PC-9 (cell line): ENCODE measurements at regions not wholly inside any gene's neighbourhood (a gene's known extent, or its start where the extent isn't known, plus 50 kb on each side); places are given as distances from the start of the nearest gene placed in this dataset.

Experiments
- BruUV-seq: library from RNA; stranded (reverse); fragments of 400-500 nt; replicated peaks from 2 replicates; lab custom pipeline; 2021; lab: Mats Ljungman, UMichigan
- CTCF ChIA-PET: fragments of 300-600 bp; sonication (Branson Sonifier 250); formaldehyde crosslinking; loops from one replicate; lab custom pipeline; 2022; ENCODE audit warnings: antibody characterized with exemption; lab: Charles Lee
- POLR2A ChIA-PET: fragments of 300-600 bp; sonication (Branson Sonifier 250); formaldehyde crosslinking; loops from one replicate; lab custom pipeline; 2022; ENCODE audit warnings: antibody characterized with exemption; ENCODE audit not compliant: unreplicated experiment; lab: Charles Lee
- DNase-seq, 2 experiments: peaks; one replicate each; pipeline versions ENCODE4 v3.0.0 to v3.0.0-alpha.2; 2015 to 2022; ENCODE audit warnings: mixed read lengths in 1 of 2
- H2AFZ ChIP-seq: fragments of 200-600 bp; sonication (generic); 2 replicates; pipeline ENCODE4 v1.8.1; 2017; ENCODE audit warnings: antibody characterized with exemption
- H3F3A ChIP-seq: fragments of 200-600 bp; sonication (generic); 2 replicates; pipeline ENCODE4 v1.8.1; 2017; ENCODE audit warnings: antibody characterized with exemption, mild to moderate bottlenecking, low read depth; ENCODE audit not compliant: insufficient read depth
- H3K27ac ChIP-seq: fragments of 200-600 bp; sonication (generic); 2 replicates; pipeline ENCODE4 v1.6.1; 2016; ENCODE audit warnings: mixed run types
- H3K27me3 ChIP-seq: fragments of 200-600 bp; sonication (generic); 2 replicates; pipeline ENCODE4 v1.6.1; 2016; ENCODE audit warnings: low read depth, mixed run types; ENCODE audit not compliant: insufficient read depth
- H3K36me3 ChIP-seq: fragments of 200-600 bp; sonication (generic); 2 replicates; pipeline ENCODE4 v1.6.1; 2016; ENCODE audit warnings: low read depth, mixed run types
- H3K4me1 ChIP-seq: fragments of 200-600 bp; sonication (generic); replicated peaks from 2 replicates; pipeline ENCODE4 v1.6.1; 2016; ENCODE audit warnings: mixed run types; ENCODE audit not compliant: insufficient read depth
- H3K4me2 ChIP-seq: fragments of 200-600 bp; sonication (generic); 2 replicates; pipeline ENCODE4 v1.6.1; 2017; ENCODE audit warnings: mixed run types
- H3K4me3 ChIP-seq: fragments of 200-600 bp; sonication (generic); 2 replicates; pipeline ENCODE4 v1.6.1; 2016; ENCODE audit warnings: mixed run types
- H3K79me2 ChIP-seq: fragments of 200-600 bp; sonication (generic); 2 replicates; pipeline ENCODE4 v1.6.1; 2017; ENCODE audit warnings: low read depth, mixed run types
- H3K9me2 ChIP-seq: fragments of 200-600 bp; sonication (generic); 2 replicates; pipeline ENCODE4 v1.8.1; 2017; ENCODE audit warnings: mild to moderate bottlenecking; ENCODE audit not compliant: insufficient read depth
- H3K9me3 ChIP-seq: fragments of 200-600 bp; sonication (generic); 2 replicates; pipeline ENCODE4 v1.8.1; 2016; ENCODE audit warnings: low read depth; ENCODE audit not compliant: insufficient read depth
- H4K20me1 ChIP-seq: fragments of 200-600 bp; sonication (generic); 2 replicates; pipeline ENCODE4 v1.8.1; 2017; ENCODE audit not compliant: insufficient read depth
- EZH2 ChIP-seq: fragments of 200-600 bp; sonication (generic); IDR thresholded peaks from 2 replicates; pipeline ENCODE4 v1.8.0; 2017; ENCODE audit warnings: antibody characterized with exemption, low read depth
- intact Hi-C: fragments of 100-400 bp; cut with micrococcal nuclease; formaldehyde crosslinking; loops from one replicate; pipeline ENCODE4 v1.10.0; 2022; ENCODE audit not compliant: unreplicated experiment
- TF ChIP-seq, protein P1 (sequence below): fragments of 200-600 bp; sonication (generic); conservative IDR thresholded peaks from 2 replicates; pipeline ENCODE4 v1.6.1; 2017; ENCODE audit warnings: mixed run types, antibody characterized with exemption, mild to moderate bottlenecking, moderate library complexity

DNA sequence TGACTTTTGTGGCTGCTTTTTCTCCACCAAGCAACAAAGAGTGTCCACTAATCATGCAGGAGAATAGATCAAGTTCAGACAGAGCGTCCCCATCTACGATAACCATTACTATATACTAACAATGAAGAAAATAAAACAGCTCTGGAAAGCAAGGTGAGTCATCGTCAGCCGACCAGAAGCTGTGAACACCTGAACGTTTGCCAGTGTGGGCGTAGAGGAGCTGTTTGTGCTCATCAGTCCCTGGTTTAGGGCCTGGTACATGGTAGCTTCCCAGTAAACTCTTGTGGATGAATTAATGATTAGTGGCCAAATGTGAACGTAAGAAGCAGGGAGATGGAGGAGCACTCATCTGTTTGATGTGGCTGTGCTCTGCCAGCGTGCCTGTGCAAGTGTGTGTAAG is 180.7 kb downstream of the EVX1 start:
- peaks cover 37% of the 10 kb centered on the region for H3K4me1 ChIP-seq
- TF ChIP-seq, protein P1, sequence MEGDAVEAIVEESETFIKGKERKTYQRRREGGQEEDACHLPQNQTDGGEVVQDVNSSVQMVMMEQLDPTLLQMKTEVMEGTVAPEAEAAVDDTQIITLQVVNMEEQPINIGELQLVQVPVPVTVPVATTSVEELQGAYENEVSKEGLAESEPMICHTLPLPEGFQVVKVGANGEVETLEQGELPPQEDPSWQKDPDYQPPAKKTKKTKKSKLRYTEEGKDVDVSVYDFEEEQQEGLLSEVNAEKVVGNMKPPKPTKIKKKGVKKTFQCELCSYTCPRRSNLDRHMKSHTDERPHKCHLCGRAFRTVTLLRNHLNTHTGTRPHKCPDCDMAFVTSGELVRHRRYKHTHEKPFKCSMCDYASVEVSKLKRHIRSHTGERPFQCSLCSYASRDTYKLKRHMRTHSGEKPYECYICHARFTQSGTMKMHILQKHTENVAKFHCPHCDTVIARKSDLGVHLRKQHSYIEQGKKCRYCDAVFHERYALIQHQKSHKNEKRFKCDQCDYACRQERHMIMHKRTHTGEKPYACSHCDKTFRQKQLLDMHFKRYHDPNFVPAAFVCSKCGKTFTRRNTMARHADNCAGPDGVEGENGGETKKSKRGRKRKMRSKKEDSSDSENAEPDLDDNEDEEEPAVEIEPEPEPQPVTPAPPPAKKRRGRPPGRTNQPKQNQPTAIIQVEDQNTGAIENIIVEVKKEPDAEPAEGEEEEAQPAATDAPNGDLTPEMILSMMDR = no peak
- no peak for TF ChIP-seq EZH2
- peak overlapping the region; percentile 2; the same call in 1 of the 2 replicates for H3K4me2 ChIP-seq
- H3K9me3 ChIP-seq = peaks cover 3% of the 10 kb centered on the region; the same call in 1 of the 2 replicates
- H3K79me2 ChIP-seq = no peaks in the 10 kb centered on the region
- BruUV-seq = no TSS peak
- H2AFZ ChIP-seq = no peak overlapping the region
- H3K36me3 ChIP-seq = no peaks in the 10 kb centered on the region
- H4K20me1 ChIP-seq = no peaks in the 10 kb centered on the region
- H3K4me3 ChIP-seq = no peak overlapping the region
- ChIA-PET CTCF (interaction anchor here (0.5 to 1.0 kb wide), 4 partner anchors 155 to 939 kb away, joined by 4 to 9 read pairs (median 6); no protein-coding TSS in a partner anchor), POLR2A (interaction anchor here (0.6 kb wide), 1 partner anchor 677 kb away, joined by 3 read pairs; no protein-coding TSS in a partner anchor)
- peaks cover 15% of the 10 kb centered on the region for H3F3A ChIP-seq
- H3K27ac ChIP-seq = no peak overlapping the region
- no peaks in the 10 kb centered on the region for H3K9me2 ChIP-seq
- intact Hi-C loops = loop anchor here (5.0 kb wide), 2 partner anchors 111 to 161 kb away; no protein-coding TSS in a partner anchor
- no peaks in the 10 kb centered on the region for H3K27me3 ChIP-seq
- DNase-seq = peak; percentile 55 to 65

DNA sequence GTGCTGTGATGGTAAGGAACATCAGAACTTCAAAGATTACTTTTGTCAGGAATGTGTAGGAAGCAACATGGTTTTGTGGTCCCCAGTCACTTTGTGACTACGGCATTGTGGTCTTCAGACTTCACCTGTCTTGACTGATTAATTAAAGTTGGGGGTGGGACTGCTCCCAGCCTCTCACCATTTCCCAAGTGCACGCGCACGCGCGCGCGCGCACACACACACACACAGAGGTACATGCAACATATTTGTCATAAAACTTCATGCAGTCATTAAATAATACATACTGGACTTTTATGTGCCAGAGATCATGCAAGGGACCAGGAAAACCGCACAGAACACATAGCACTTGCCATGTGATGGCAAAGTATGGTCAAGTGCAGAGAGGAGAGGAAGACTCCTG is 181.2 kb downstream of the EVX1 start:
- ChIA-PET POLR2A (no interaction called here), CTCF (interaction anchor here (0.6 to 1.0 kb wide), 2 partner anchors 155 to 177 kb away, joined by 4 to 9 read pairs; no protein-coding TSS in a partner anchor)
- Histone ChIP-seq H4K20me1 (no peaks in the 10 kb centered on the region), H2AFZ (no peak overlapping the region), H3K79me2 (no peaks in the 10 kb centered on the region), H3K9me2 (no peaks in the 10 kb centered on the region), H3K27me3 (no peaks in the 10 kb centered on the region), H3K4me3 (no peak overlapping the region), H3F3A (peaks cover 15% of the 10 kb centered on the region), H3K4me2 (peak overlapping the region; percentile 65), H3K9me3 (0 out of 2 replicates have a peak, but pooled peaks cover under 1% of the 10 kb centered on the region), H3K4me1 (peaks cover 37% of the 10 kb centered on the region), H3K36me3 (no peaks in the 10 kb centered on the region), H3K27ac (peak overlapping the region; percentile 17; the same call in 1 of the 2 replicates)
- TF ChIP-seq, protein P1 = no peak
- TF ChIP-seq EZH2 = no peak
- DNase-seq = no peak
- intact Hi-C loops = loop anchor here (5.0 kb wide), 2 partner anchors 112 to 162 kb away; no protein-coding TSS in a partner anchor
- BruUV-seq = no TSS peak

DNA sequence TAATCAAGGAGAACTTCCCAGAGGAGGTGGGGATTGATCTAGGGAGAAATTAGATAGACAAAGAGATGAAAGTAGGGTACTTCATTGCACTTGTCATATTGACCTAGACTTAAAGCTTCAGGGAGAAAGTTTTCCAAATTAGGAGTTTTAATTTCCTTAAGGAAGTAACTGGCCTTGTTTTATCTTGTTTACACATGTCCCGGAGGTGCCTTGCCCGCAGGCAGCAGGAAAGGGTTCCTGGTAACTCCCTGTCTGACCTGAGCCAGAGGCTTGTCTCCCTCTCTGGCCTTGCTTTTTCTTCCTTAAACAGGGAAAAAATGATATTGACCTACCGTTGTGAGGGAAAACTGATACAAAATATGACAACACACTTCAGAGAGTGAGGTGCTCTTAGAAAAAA is 181.6 kb downstream of the EVX1 start:
- no TSS peak for BruUV-seq
- no peaks in the 10 kb centered on the region for H3K27me3 ChIP-seq
- no peaks in the 10 kb centered on the region for H3K9me2 ChIP-seq
- H3K36me3 ChIP-seq = no peaks in the 10 kb centered on the region
- peak overlapping the region; percentile 65 for H3K4me2 ChIP-seq
- H3F3A ChIP-seq = peaks cover 15% of the 10 kb centered on the region
- H3K9me3 ChIP-seq = no peaks in the 10 kb centered on the region
- peak overlapping the region; percentile 6; the same call in 1 of the 2 replicates for H3K4me3 ChIP-seq
- no peaks in the 10 kb centered on the region for H3K79me2 ChIP-seq
- TF ChIP-seq EZH2 = no peak
- TF ChIP-seq, protein P1 = no peak
- CTCF ChIA-PET = no interaction called here
- H2AFZ ChIP-seq = peak overlapping the region; percentile 62
- intact Hi-C loops = loop anchor here (5.0 kb wide), 2 partner anchors 112 to 162 kb away; no protein-coding TSS in a partner anchor
- H4K20me1 ChIP-seq = no peaks in the 10 kb centered on the region
- peaks cover 37% of the 10 kb centered on the region for H3K4me1 ChIP-seq
- POLR2A ChIA-PET = no interaction called here
- DNase-seq = peak; percentile 41 to 62
- H3K27ac ChIP-seq = peak overlapping the region; percentile 17
